CD4-positive, alpha-beta T cell treated with Interleukin-6 at 100 ng/mL for 8 hours (primary cell): ENCODE measurements at regions not wholly inside any gene's neighbourhood (a gene's known extent, or its start where the extent isn't known, plus 50 kb on each side); places are given as distances from the start of the nearest gene placed in this dataset.

ENCODE experiments used
- DNase-seq: peaks from one replicate; pipeline ENCODE4 v3.0.0-alpha.2; 2020; ENCODE audit warnings: mixed read lengths, low spot score

GRCh38 chr2:238985041-238985729 is 137.3 kb downstream of the TWIST2 start:
- no peak for DNase-seq

GRCh38 chr2:238985931-238986446 is 138.1 kb downstream of the TWIST2 start:
- no peak for DNase-seq

- DNase-seq, result no peak
Observed at GRCh38 chr2:238986491-238987351, 138.8 kb downstream of the TWIST2 start.

- DNase-seq, result no peak
Observed at GRCh38 chr2:238987352-238987981, 139.6 kb downstream of the TWIST2 start.

- no peak for DNase-seq
Observed at GRCh38 chr2:238988105-238988504, 140.2 kb downstream of the TWIST2 start.

GRCh38 chr2:238988752-238989151 is 140.9 kb downstream of the TWIST2 start:
- DNase-seq, result no peak

- DNase-seq, result no peak
Observed at GRCh38 chr2:238989484-238989883, 141.6 kb downstream of the TWIST2 start.

- no peak for DNase-seq
Observed at GRCh38 chr2:238994432-238994831, 146.5 kb downstream of the TWIST2 start.

GRCh38 chr2:238994876-238995275 is 147.0 kb downstream of the TWIST2 start:
- no peak for DNase-seq

- DNase-seq, result no peak
Observed at GRCh38 chr2:238995634-238996033, 147.7 kb downstream of the TWIST2 start.

GRCh38 chr2:238996331-238997136 is 148.6 kb downstream of the TWIST2 start:
- no peak for DNase-seq

- no peak for DNase-seq
Observed at GRCh38 chr2:238997137-238997390, 149.2 kb downstream of the TWIST2 start.

- no peak for DNase-seq
Observed at GRCh38 chr2:238997684-238998083, 149.8 kb downstream of the TWIST2 start.
